SU-DHL-6 (cell line): ENCODE measurements at regions not wholly inside any gene's neighbourhood (a gene's known extent, or its start where the extent isn't known, plus 50 kb on each side); places are given as distances from the start of the nearest gene placed in this dataset.

Source experiments
- CTCF ChIP-seq: fragments of 200-600 bp; sonication (generic); IDR thresholded peaks from one replicate; pipeline ENCODE4 v1.5.1; 2017; ENCODE audit warnings: antibody characterized with exemption, mild to moderate bottlenecking, low read length, moderate library complexity; ENCODE audit not compliant: insufficient read depth, poor library complexity, severe bottlenecking
- EZH2phosphoT487 ChIP-seq: fragments of 200-600 bp; sonication (generic), shearing (Covaris generic); conservative IDR thresholded peaks from 2 replicates; pipeline ENCODE4 v1.6.1; 2018; ENCODE audit warnings: mild to moderate bottlenecking, antibody characterized with exemption, low read length, moderate library complexity, mixed read lengths

- TF ChIP-seq CTCF (no peak), EZH2phosphoT487 (no peak)
These were observed 125.3 kb downstream of the SLC6A15 start for GRCh38 chr12:84787253-84787652.
